ENCODE measurements at regions not wholly inside any gene's neighbourhood (a gene's known extent, or its start where the extent isn't known, plus 50 kb on each side); places are given as distances from the start of the nearest gene placed in this dataset.

DNA sequence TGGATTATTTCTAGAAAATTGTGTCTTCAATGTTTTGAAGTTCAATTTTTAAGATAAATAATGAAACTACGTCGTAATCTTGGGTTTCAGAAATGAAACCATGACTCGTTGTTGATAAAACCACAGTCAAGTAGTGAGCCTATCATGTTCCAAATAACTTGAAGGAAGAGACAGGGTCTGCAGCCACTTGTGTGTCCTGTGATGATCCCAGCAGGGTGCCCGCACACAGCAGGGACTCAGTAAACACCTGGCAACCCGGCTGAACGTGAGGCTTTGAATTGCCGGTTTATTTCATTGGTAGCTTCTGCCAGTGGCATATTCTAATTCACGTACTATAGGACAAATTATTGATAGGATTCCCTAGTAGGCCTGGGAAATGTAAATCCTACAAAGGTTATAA lies 679.6 kb downstream of the IRX1 start:
- DNase-seq (ENCODE audit: low read depth in 2 of 2), result no peak

DNA sequence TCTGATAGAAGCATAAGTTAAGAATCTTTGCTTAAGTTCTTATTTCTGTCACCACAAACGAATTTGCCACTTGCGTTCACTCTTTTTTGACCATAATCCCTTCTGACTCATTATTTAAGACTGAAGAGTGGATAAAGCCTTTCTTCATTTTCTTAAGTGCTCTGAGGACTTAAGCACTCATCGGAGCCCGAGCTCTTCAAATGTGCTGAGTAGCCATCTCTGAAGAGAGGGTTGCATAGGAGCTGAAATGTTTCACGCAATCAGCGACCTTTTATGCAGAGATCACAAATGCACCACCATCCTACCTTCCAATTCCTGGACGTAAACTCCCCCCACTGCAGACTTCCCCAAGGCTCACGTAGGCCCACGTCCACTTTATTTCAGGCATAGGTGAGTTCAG lies 699.2 kb downstream of the IRX1 start:
- DNase-seq (ENCODE audit: low read depth in 2 of 2), result no peak

DNA sequence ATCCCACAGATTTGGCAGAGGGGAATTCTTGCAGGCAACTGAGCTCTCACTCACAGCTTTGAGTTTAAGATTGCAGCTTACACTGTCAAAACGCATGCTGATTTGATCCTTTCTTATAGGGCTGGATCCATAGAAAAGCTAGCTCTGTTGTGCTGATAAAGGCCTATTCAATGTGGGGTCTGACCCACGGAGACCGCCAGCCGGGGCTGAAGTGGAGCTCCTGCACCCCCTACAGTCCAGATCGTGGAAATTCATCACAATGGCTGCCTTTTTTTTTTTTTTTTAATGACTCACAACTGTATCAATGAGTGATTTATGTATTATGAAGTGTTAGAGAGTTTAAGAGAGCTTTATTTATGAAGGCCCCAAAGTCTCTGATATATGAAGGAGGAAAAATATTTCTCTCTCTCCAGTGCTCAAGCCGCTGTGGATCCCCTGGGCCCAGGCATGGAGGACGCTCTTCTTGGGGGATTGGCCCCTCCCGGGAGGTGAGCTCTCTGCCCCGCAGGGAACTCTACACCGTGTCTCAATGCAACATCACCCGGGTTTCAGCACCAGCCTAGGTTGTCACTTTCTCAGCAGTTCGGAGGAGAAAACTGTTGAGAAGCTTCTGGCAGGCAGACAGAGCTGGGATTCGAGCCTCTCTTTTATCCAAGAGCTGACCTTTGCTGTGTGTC lies 700.2 kb downstream of the IRX1 start:
- no peak for DNase-seq (ENCODE audit: low read depth in 2 of 2)

DNA sequence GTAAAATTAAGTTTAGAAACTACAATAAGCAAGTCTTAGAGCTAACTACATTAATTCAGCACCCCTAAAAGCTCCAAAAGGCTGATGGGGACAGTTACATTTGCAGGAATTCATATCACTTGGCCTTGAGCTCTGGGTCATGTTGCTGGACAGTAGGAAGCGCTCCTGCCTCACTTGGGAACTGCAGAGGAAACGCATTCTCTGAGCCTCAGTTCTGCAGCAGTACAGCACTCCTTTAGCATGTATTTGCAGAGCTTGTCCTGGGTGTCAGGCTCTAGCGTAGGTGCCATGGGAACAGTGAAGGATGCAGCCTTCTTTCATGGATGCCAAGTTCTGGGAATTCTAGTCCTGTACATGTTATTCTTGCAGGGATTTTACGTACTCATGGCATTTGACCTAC lies 710.4 kb downstream of the IRX1 start:
- DNase-seq (ENCODE audit: low read depth in 2 of 2), result no peak

DNA sequence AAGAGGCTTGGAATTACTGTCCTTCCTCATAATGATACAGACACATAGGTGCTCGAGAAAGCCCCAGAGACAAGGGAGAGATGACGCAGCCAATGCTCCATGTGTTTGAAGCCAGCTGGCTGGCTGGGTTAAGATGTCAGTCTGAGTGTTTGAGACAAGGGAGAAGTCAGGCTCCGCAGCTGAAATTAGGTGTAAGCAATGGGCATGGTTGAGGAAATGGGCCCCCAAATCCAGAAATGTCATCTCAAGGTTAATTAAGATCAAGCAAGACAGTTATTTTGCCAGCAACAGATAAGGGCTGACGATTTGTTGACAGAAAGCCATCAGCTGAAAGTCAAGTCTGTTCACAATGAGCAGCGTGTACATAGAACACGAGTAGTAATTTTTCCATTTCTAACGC lies 713.4 kb downstream of the IRX1 start:
- no peak for DNase-seq (ENCODE audit: low read depth in 2 of 2)

DNA sequence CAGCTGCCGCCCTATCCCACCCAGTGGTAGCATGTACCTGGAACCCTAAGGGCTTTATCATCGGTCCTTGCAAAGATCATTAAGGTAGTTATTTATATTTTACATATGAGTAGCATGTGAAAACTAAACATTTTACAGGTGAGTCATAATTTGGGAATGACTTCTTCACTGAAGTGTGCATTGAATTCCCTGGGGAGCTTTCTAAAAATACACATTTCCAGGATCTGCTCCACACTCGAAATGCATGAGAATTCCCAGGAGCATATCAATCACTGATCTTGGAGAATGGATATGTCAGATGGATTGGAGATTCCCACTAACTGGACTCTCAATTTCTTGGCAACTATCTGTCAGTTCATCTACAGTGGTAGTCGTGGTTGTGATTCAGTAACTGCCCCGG lies 717.5 kb downstream of the IRX1 start:
- no peak for DNase-seq (ENCODE audit: low read depth in 2 of 2)

DNA sequence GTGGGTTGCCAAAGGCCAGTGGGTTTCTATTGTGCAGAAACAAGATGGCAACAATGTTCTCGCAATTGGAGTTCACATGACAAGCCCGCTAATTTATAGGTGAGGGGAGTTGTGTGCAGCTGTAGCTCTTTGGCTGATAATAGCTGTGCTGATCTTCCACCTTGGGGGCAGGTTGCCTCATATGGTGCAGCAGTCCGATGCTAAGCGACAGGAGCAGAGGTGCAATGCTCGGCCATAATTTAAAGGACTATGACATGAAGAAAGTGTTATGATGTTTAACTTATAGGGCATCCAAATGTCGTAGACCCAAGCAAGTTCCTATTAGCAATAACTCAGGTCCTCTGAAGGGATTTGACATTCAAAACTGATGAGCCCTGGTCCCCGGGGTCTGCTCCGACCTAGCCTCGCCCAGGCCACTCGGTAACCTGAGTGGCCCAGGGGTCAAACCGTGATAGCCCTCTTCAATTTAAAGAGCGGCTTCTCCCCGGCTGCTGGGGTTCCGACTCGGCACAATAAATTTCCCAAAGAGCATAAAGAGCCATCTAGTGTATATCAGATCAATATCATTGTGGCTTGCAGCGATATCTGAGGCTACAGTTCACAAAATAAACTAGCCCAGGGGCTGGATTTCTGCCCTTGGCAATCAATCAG lies 724.0 kb downstream of the IRX1 start:
- DNase-seq (ENCODE audit: low read depth in 2 of 2), result no peak

DNA sequence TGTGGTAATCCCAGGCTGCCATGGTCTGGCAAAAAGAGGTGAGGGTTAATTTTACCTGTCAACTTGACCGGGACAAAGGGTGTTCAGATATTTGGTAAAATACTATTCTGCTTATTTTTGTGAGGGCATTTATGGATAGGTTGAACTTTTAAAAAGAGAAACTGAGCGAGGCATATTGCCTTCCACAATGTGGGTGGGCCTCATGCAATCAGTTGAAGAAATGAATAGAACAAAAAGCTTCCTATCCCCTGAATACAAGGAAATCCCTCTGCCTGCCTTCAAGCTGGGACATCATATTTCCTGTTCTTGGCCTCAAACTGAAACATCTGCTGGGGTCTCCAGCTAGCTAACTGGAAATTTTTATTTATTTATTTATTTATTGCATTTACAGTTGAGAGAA lies 734.7 kb downstream of the IRX1 start:
- no peak for DNase-seq (ENCODE audit: low read depth in 2 of 2)

DNA sequence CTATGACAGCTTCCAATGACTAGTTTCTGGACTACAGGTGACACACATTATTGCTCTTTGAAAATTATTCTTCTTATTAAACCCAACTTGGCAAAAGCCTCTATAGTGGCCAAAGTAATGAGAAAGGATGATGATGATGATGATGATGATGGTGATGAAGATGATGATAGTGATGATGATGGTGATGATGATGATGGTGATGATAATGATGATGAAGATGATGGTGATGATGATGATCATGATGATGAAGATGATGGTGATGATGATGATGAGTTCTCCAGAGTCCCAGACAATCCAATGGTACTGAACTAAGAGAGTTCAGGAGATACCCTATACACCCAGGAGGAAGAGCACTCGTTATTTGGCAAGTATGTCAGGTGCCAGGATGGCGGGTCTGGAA lies 739.4 kb downstream of the IRX1 start:
- DNase-seq (ENCODE audit: low read depth in 2 of 2), result no peak

DNA sequence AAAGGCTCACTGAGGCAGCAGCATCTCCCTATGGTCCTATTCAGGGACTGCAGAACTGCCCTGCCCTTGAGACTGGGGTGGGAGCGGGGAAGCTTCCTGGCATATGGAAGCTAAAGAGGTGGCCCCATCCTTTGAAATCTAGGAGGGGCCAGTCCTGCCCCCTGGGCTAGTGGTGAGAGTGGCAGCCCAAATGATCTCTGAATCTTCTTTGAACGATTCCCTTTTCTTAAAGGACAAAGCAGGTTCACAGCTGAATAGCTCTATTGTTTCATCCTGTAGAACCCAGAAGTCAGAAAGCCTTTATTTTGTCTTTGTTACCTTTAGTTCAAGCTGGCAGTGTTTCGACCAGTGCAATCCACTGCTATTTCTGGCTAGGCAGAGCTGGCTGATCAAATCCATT lies 741.9 kb downstream of the IRX1 start:
- DNase-seq (ENCODE audit: low read depth in 2 of 2), result no peak

DNA sequence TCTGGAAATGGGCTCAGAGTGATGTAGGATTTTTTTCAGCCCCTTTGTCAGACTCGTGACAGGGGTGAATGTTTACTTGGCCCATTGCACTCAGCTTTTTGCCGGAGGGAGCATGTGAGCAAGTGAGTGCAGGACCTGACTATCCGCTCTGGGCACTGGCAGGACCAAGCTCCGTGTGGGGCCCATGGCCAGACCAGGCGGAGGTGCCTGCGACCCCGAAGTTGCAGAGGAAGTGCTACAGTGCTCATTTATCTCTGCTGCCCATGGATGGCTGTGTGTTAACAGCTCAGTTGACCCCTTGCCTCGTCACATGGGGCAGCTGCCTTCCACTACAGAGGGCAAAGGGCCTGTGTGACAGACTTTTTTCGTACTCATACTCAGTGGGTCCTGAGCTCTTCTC lies 744.3 kb downstream of the IRX1 start:
- DNase-seq (ENCODE audit: low read depth in 2 of 2), result no peak

DNA sequence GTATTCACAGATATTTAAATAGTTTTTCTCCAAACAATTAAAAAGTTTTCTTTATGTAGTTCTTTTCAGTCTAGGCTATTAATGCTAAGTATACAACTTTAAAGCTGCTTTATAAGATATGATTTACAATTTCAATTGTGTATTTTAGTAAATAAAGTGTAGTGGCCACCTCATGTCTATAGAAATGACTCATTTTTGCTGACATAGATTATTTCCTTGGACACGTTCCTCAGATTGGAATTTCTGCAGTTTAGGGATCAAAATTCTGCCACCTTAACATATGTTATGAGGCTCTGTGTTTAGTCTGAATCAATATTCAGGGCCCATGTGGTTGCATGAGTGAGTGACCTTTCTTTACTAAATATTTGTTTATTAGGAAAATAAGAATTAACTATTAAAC lies 750.2 kb downstream of the IRX1 start:
- no peak for DNase-seq (ENCODE audit: low read depth in 2 of 2)

DNA sequence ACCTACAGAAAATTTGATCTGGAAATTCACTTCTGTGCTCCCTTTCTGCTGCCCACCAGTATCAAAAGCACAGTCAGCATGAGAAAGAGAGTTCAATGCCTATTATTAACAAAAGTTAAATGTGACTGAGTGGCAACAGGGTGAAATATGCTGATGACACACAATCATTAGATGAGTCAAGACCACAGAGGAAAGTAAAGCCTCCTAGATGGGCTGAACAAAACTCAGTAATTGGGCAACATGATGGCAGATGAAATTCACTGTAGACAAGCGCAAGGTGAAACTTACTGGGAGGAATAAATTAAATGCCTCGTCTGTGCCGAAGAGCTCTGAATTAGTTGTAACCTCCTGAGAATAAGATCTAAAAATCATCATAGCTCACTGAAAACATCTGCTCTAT lies 752.8 kb downstream of the IRX1 start:
- no peak for DNase-seq (ENCODE audit: low read depth in 2 of 2)

DNA sequence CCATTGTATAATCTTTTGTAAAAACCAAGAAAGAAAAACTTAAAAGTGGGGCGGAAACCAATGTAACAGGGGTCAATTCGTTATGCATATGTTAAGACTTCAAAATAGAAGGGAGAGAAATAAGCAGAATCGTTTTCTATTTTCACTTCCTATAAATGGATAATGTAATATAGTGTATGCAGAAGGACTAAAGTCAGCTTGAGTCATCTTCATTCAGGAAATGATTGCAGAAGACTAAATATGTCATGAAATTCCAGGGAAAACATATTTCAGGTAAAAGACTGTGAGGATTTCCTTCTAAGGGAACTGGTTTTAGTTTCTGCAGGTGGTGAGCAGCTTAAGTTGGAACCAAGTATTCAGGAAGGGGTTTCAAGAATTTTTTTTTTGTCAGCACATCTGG lies 753.3 kb downstream of the IRX1 start:
- DNase-seq (ENCODE audit: low read depth in 2 of 2), result no peak

DNA sequence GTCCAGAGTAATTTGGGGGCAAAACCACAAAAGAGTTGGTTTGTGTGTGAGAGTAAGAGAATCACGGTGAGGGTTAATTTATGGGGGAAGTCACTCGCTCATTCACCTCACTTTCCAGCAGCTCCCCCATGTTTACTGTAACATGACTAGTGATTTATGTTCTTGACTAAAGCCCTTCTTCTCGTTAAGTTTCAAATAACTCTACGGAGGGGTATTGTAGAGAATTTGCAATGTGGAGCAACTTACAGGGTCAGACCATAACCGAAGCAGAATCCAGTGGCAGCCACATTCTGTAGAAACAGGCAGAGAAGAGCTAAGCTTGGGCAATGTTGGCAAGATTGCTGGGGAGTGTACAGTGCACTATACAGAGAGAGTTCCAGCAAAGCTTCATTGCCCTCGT lies 760.6 kb downstream of the IRX1 start:
- DNase-seq (ENCODE audit: low read depth in 2 of 2), result no peak

DNA sequence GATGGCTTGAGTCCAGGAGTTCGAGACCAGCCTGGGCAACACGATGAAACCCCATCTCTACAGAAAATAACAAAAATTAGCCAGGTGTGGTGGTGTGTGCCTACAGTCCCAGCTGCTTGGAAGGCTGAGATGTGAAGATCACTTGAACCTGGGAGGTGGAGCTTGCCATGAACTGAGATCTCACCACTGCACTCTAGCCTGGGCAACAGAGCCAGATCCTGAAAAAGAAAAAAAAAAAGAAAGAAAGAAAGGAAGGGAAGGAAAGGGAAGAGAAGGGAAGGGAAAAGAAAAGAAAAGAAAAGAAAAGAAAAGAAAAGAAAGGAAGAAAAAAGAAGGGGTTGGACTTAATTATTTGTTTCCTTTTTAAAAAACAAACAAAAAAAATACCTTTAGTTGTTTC lies 764.2 kb downstream of the IRX1 start:
- no peak for DNase-seq (ENCODE audit: low read depth in 2 of 2)

DNA sequence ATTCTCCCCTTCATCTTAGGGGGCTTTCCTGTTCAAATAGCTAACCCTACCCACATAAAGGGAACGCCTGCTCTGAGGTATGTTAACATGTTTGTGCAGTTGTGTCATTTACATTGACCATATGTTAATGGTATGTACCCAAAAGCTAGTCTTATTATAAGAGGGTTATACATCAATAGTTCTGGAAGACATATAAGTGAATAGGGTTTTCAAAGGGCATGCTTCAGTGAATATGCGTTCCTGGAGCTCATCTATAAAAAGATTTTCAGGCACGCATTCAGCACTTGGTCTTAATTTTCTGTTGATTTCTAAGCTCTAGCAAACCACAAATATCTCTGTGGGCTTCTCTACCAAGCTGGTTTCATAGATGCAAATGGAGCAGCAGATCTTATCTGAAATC lies 766.1 kb downstream of the IRX1 start:
- no peak for DNase-seq (ENCODE audit: low read depth in 2 of 2)

DNA sequence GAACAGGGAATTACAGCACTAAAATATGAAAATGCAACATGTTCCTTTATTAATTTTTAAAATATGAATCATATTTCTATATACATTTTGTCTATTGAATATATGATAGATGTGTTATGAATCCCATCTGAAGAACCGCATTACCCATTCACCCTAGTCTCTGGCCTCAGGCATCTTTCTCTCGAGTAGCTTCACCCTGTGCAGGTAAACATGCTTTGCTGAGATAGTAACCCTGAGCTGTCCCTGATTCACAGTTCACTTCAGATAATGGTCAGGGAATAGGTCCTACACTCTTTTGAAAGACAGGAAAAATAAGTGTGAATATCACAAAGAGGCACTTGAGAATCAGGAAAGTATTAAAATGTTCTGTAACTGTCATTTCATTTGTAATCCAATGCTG lies 766.8 kb downstream of the IRX1 start:
- no peak for DNase-seq (ENCODE audit: low read depth in 2 of 2)

DNA sequence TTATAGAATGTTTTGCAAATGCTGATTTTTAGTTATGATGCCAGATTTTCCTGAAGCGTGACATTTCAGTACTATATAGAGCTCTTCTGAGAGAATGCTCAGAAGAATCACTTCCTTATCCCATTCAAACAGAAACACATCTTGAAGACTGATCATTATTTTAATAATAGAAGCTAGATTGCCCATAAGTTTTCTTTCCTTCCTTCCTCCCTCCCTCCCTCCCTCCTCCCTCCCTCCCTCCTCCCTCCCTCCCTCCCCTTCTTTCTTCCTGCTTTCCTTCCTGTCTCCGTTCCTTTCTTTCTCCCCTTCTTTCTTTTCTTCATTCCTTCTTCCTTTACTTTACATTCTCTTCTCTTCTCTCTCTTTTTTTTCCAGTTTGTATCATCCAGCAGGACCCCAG lies 767.4 kb downstream of the IRX1 start:
- DNase-seq (ENCODE audit: low read depth in 2 of 2), result no peak

DNA sequence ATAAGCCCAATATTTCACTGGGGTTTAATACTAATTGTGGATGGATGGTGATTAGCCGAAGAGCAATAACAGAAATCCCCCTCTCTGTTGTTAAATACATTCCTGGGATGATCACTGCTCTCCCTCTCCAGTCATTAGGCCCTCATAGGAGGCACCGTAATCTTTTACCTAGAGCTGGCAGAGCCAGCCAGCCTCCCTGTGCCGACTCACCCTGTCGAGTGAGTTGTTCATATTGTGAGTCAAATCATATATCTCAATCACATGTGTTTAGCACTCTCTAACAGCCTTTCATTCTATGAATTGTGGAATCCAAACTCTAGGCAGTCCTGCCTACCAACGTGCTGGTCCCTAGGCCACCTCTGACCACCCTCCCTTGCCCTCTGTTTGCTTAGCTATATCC lies 771.0 kb downstream of the IRX1 start:
- no peak for DNase-seq (ENCODE audit: low read depth in 2 of 2)

DNA sequence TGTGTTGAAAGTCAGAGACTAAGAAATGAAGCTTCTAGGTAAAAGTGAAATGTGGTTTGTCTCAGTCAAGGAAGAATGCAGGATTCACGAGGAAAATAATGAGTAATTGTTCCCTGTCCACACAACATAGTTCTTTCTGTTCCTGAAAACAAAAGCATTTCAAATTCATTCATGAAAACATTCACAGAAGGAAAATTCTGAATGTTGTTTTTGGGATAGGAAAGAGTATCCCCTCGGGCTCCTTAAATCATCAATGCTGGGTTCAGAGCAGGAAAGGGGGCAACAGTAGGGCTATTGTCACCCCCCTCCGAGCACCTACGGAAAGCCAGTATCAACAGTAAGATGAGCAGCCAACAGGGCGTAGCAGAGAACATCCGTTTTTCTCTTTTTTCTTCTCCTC lies 769.9 kb upstream of the ADAMTS16 start:
- DNase-seq (ENCODE audit: low read depth in 2 of 2), result no peak

DNA sequence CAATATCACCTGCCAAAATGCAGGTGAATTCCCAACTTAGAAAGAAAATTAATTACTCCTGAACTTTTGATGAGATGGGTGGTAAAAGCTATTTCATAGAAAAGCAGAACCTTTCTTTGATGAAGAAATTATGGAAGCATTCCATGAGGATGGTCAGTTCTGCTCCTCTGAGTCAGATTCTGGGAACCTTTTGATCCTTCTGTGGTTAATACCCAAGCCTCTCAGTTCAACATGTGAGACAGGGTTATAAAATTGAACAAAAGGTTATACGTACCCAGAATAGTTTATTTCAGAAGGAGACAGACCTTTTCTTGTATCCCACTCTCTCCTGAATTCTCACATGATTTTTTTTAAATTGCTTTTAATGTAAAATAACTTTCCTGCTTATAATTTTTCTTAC lies 767.6 kb upstream of the ADAMTS16 start:
- DNase-seq (ENCODE audit: low read depth in 2 of 2), result no peak

DNA sequence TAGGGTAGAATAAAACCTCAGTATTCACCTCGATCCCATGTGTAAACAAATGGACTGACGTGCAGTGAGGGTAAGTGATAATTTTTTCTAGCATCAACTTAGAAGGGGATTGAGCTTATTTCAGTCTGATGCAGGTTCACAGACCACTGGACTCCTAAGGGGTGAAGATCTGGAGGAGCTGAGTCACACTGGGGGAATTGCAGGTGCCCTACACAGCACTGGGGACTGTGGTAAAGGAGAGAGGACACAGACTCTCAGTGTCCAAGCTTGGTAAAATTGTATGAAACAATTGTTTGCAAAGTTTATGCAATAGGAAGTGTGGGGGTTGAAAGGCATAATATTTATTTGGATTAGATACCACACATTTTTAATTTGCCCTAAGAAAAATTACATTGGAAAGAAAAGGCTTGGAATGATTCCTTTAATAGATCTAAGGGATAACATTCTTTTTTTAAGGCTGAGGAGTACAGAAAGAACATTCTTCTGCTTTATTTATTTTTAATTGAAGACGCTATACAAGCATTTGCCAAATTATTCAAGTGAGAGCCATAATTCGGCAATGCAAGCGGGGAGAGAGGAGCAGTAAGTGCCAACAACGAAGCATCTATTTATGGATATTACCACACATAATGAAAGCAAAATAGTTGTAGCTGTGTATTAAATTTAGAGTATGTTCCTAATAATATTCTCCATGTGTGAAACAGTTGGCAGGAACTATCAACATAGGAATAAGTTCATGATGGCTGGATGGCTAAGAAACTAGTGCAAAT lies 766.9 kb upstream of the ADAMTS16 start:
- DNase-seq (ENCODE audit: low read depth in 2 of 2), result no peak
